ENCODE measurements at regions not wholly inside any gene's neighbourhood (a gene's known extent, or its start where the extent isn't known, plus 50 kb on each side); places are given as distances from the start of the nearest gene placed in this dataset. TPM values are rescaled to one million over a fixed set of nuclear protein-coding genes. Genes with fewer than 3 reads are reported as not detected.

Small RNA genes lying in the stretch of these regions (small RNA-seq; reads per million reads assigned to genes)
- not detected for gene AC005002.2
